ENCODE measurements at regions not wholly inside any gene's neighbourhood (a gene's known extent, or its start where the extent isn't known, plus 50 kb on each side); places are given as distances from the start of the nearest gene placed in this dataset.

DNA sequence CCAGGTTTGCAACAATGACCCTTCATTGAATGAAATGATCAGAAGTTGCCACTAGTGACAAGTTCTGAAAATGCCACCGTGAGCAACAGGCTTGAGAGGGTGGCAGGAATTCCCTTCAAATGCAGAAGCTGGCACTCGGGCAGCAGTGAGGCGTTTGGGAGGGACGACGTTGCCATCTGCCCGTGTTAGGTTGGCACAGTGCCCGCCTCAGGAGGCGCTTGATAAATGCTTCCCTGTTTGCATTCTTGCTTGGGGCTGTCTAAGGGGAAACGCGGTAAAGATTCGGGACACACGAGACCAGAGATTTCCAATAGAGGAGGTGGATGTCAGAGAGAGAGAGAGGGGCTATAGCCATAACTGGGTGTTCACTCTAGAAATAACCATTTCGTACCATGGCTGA, 101.9 kb downstream of the TEX29 start:
- DNase-seq (ENCODE audit: low read depth): no peak
- Histone ChIP-seq H3K27ac (ENCODE audit: low read depth, low read length) (no peak overlapping the region), H3K9ac (ENCODE audit: low read length) (no peak overlapping the region), H3K79me2 (ENCODE audit: insufficient read depth, low read length) (no peaks in the 10 kb centered on the region), H3K9me3 (ENCODE audit: insufficient read depth, low read depth, low read length) (peaks cover 3% of the 10 kb centered on the region), H4K20me1 (ENCODE audit: insufficient read depth, low read length) (no peaks in the 10 kb centered on the region), H3K4me1 (ENCODE audit: insufficient read depth, low read length) (no peaks in the 10 kb centered on the region), H3K4me3 (ENCODE audit: insufficient read depth, low read depth, low read length) (no peak overlapping the region), H3K4me2 (ENCODE audit: low read length) (no peak overlapping the region), H2AFZ (ENCODE audit: low read depth, low read length) (no peak overlapping the region), H3K36me3 (ENCODE audit: insufficient read depth, low read length) (no peaks in the 10 kb centered on the region), H3K27me3 (ENCODE audit: insufficient read depth, low read length) (no peaks in the 10 kb centered on the region)
- Mint-ChIP-seq H3K36me3 (ENCODE audit: low read depth, unreplicated experiment) (peaks cover 2% of the 10 kb centered on the region), H3K4me3 (ENCODE audit: unreplicated experiment) (no peak overlapping the region), H3K4me1 (ENCODE audit: low read depth, unreplicated experiment) (peaks cover 5% of the 10 kb centered on the region), H3K27me3 (ENCODE audit: low read depth, unreplicated experiment) (peaks cover 25% of the 10 kb centered on the region), H3K9me3 (ENCODE audit: unreplicated experiment) (no peaks in the 10 kb centered on the region), H3K27ac (ENCODE audit: unreplicated experiment) (no peak overlapping the region)
- FAIRE-seq: no peak
- TF ChIP-seq EZH2 (IDR thresholded peaks at IDR 0.05; ENCODE audit: insufficient read depth, low read length) (no peak), CTCF (IDR thresholded peaks at IDR 0.05; ENCODE audit: insufficient read depth, low read depth, low read length) (no peak)

DNA sequence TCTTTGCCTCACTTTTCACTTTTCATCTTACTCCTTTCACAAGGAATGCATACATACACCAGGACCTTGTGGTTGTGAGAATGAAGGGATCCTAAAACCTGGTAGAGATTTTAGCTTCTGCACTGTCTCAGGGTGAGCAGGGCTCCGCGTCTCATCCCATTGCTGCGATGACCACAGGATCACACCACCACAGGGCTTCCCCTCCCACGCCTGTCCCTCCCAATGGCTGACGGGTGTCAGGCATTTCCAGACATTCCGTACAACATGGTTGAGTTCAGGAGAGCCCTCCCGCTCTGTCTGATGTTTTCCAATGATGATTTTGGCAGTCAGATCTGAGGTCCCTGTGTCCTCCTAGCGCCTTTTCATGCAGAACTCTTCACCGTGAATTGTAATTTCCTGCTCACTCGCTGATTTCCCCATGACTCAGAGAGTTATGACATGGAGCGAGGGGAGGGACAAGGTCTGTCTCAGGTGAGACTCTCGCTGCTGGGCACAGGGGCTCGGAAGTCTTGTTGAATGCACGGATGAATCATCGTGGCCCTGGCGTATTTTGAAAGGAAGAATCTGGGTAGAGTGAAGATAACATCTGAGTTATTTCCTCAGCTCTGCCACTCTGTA, 102.8 kb downstream of the TEX29 start:
- Mint-ChIP-seq H3K27me3 (ENCODE audit: low read depth, unreplicated experiment) (peaks cover 20% of the 10 kb centered on the region), H3K4me3 (ENCODE audit: unreplicated experiment) (no peak overlapping the region), H3K4me1 (ENCODE audit: low read depth, unreplicated experiment) (peaks cover 5% of the 10 kb centered on the region), H3K36me3 (ENCODE audit: low read depth, unreplicated experiment) (peaks cover 2% of the 10 kb centered on the region), H3K9me3 (ENCODE audit: unreplicated experiment) (no peaks in the 10 kb centered on the region), H3K27ac (ENCODE audit: unreplicated experiment) (no peak overlapping the region)
- Histone ChIP-seq H3K9me3 (ENCODE audit: insufficient read depth, low read depth, low read length) (peaks cover 3% of the 10 kb centered on the region), H3K27ac (ENCODE audit: low read depth, low read length) (no peak overlapping the region), H3K9ac (ENCODE audit: low read length) (no peak overlapping the region), H3K27me3 (ENCODE audit: insufficient read depth, low read length) (no peaks in the 10 kb centered on the region), H3K4me2 (ENCODE audit: low read length) (no peak overlapping the region), H4K20me1 (ENCODE audit: insufficient read depth, low read length) (no peaks in the 10 kb centered on the region), H3K36me3 (ENCODE audit: insufficient read depth, low read length) (no peaks in the 10 kb centered on the region), H2AFZ (ENCODE audit: low read depth, low read length) (no peak overlapping the region), H3K4me1 (ENCODE audit: insufficient read depth, low read length) (no peaks in the 10 kb centered on the region), H3K79me2 (ENCODE audit: insufficient read depth, low read length) (no peaks in the 10 kb centered on the region), H3K4me3 (ENCODE audit: insufficient read depth, low read depth, low read length) (no peak overlapping the region)
- FAIRE-seq (no peak), DNase-seq (ENCODE audit: low read depth) (no peak)
- TF ChIP-seq CTCF (IDR thresholded peaks at IDR 0.05; ENCODE audit: insufficient read depth, low read depth, low read length) (no peak), EZH2 (IDR thresholded peaks at IDR 0.05; ENCODE audit: insufficient read depth, low read length) (no peak)

- Histone ChIP-seq H3K36me3 (ENCODE audit: insufficient read depth, low read length) (no peaks in the 10 kb centered on the region), H3K4me2 (ENCODE audit: low read length) (no peak overlapping the region), H3K9ac (ENCODE audit: low read length) (no peak overlapping the region), H3K4me1 (ENCODE audit: insufficient read depth, low read length) (no peaks in the 10 kb centered on the region), H3K4me3 (ENCODE audit: insufficient read depth, low read depth, low read length) (no peak overlapping the region), H3K27me3 (ENCODE audit: insufficient read depth, low read length) (no peaks in the 10 kb centered on the region), H3K79me2 (ENCODE audit: insufficient read depth, low read length) (no peaks in the 10 kb centered on the region), H3K27ac (ENCODE audit: low read depth, low read length) (no peak overlapping the region), H3K9me3 (ENCODE audit: insufficient read depth, low read depth, low read length) (peaks cover 3% of the 10 kb centered on the region), H2AFZ (ENCODE audit: low read depth, low read length) (no peak overlapping the region), H4K20me1 (ENCODE audit: insufficient read depth, low read length) (no peaks in the 10 kb centered on the region)
- DNase-seq (ENCODE audit: low read depth): no peak
- H3K4me1 Mint-ChIP-seq (ENCODE audit: low read depth, unreplicated experiment): peaks cover 5% of the 10 kb centered on the region
- H3K4me3 Mint-ChIP-seq (ENCODE audit: unreplicated experiment): no peak overlapping the region
- H3K36me3 Mint-ChIP-seq (ENCODE audit: low read depth, unreplicated experiment): peaks cover 2% of the 10 kb centered on the region
- FAIRE-seq: no peak
- TF ChIP-seq EZH2 (IDR thresholded peaks at IDR 0.05; ENCODE audit: insufficient read depth, low read length) (no peak), CTCF (IDR thresholded peaks at IDR 0.05; ENCODE audit: insufficient read depth, low read depth, low read length) (no peak)
- H3K27me3 Mint-ChIP-seq (ENCODE audit: low read depth, unreplicated experiment): peaks cover 18% of the 10 kb centered on the region
- H3K27ac Mint-ChIP-seq (ENCODE audit: unreplicated experiment): no peak overlapping the region
- no peaks in the 10 kb centered on the region for H3K9me3 Mint-ChIP-seq (ENCODE audit: unreplicated experiment)
Observed at GRCh38 chr13:111424134-111424533, 103.7 kb downstream of the TEX29 start.
